HG03469 (cell line): ENCODE measurements at regions not wholly inside any gene's neighbourhood (a gene's known extent, or its start where the extent isn't known, plus 50 kb on each side); places are given as distances from the start of the nearest gene placed in this dataset.
"Not testable (repeated sequence)": the region's sequence is repeated elsewhere in the genome, so short reads cannot be mapped to it uniquely, and the experiment has no call there.

ENCODE experiments used
- ATAC-seq: cut with Tn5 transposase; IDR thresholded peaks from one replicate; pipeline ENCODE4 v1.9.1; 2021; ENCODE audit warnings: mild to moderate bottlenecking, moderate library complexity, moderate number of reproducible peaks; ENCODE audit not compliant: unreplicated experiment

- ATAC-seq, result peak; percentile 52
Observed at GRCh38 chr20:53872561-53873229, 197.7 kb downstream of the BCAS1 start.

- ATAC-seq, result no peak
Observed at GRCh38 chr20:53872081-53872541, 198.3 kb downstream of the BCAS1 start.

- ATAC-seq, result no peak
Observed at GRCh38 chr20:53871541-53871940, 198.9 kb downstream of the BCAS1 start.

GRCh38 chr20:53870426-53871315, 199.7 kb downstream of the BCAS1 start:
- no peak for ATAC-seq

DNA sequence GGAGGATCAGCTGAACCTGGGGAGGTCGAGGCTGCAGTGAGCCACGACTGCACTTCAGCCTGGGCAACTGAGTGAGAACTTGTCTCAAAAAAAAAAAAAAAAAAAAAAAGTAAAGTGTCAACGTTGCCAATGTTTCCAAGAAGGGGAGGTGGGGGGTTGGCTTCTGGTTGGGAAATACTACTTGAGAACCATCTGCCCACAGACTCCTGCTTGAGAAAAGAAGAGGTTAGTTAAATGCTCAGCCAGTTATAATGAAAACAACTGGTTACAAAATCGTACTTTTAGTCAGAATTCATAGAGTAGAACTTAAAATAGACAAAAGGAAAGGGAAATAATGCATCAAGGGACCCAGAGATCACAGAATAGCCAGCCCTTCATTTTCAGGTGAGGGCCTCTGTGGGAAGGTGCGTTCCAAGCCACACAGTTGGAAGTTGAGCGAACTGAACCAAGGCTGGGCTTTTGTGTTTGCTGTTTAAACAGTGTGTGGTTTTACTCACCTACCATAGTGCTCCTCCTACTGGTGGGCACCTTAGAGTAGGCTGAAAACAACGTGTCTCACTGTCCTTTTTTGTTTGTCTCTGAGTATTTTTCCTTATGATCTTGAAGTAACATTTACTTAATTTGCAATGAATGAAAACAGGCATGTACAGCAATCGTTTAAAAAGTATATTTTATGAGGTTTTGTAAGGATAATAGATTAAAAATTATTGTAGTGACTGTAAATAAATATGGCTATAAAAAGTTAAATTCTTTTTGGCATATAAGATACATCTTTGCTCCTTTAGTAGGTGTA, 200.7 kb downstream of the BCAS1 start:
- ATAC-seq, result peak; percentile 36

DNA sequence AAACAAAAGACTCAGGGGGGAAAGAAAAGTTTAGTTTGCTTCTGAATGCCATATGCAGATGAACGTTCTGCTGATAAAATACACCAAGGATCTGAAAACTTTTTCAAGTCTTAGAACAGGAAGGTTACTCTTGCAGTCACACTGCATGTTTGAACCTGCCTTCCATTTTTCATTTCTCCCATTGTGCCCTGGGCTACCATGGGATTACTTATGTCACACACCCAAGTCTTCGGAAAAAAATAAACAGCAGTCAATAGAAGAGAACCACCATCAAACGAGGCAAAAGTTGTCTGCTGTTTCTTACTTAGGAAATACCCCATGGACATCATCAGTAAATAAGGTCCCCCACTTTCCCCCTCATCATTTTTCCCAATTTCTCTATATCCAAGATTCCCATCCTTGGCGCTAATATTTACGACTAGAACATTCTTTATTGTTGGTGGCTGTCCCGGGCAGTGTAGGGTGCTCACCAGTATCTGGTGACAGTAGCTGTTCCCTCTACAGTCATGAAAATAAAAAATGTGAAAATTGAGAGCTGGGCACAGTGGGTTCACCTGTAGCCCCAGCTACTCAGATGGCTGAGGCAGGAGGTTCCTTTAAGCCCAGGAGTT, 202.5 kb downstream of the BCAS1 start:
- ATAC-seq, result no peak

- no peak for ATAC-seq
Observed at GRCh38 chr20:53866794-53867740, 203.3 kb downstream of the BCAS1 start.

DNA sequence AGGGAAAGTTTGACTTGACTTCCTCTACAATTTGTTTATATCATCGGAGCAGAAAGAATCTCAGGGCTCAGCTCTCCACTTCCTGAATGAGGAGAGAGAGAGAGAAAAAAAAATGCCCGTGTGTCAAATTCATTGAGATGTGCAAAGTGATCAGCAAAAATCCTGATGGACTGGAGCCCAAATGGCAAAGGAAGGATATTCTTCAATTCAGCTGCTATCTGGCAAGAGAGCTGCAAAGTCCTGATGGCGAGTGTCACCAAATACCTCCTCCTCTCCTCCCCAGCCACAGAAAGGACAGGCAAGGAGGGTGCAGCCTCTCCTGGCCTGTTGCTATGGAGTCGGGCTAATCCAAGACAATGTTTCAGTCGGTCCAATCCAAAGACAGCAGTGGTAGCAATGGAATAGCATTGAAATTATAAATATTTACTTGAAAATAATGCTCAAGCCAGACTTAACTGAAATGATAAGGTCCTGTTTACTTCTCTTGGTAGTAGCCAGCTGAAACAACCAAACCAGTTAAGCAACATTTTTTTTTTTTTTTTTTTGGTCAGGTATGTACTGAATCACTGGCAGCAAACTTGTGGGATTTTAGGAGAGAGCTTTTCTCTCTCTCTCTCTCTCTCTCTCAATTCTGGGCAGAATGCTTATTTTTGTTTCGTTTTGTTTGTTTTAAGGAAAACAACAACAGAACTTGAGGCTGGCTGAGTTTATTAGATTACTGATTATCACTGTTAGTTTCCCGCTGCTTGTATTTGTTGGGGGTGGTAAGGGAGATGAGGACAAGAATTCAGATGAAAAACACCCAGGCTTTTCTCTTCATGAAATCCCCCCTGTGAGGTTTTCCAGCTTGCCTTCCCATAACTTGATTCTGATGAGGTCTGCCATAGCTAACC, 204.2 kb downstream of the BCAS1 start:
- no peak for ATAC-seq

- not testable (repeated sequence) for ATAC-seq
Observed at GRCh38 chr20:53864765-53865683, 205.4 kb downstream of the BCAS1 start.

DNA sequence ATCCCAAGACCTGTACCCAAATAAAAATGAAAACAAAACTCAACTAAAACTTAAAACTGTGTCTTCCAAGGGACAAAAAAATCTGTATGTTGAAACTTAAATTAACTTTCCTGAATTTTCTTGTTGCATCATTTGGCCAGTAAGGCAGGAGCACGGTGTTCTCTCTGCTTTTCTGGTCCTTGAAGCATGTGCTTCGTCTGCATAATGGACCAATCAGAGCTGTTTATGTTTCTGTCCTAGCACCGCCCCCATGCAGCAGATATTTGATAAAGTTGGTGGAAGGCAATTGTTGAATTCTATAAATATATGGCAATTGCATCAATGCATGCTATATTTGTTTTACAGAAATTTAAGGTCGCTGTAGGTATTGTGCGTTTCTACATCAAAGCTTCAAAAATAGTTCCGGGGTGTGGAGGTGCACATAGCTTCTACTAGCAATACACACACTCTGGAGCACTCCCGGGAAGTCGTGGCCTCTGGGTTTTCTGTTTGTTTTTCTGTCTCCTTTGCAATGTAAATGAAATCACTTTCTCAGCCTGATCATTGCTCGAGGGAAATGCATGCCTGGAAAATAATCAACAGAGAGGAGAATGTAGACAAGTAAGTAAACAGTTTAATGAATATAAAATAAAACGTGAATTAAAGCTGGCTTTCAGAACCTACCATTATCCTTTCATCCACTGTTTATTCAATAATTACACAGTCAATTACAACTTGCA, 206.3 kb downstream of the BCAS1 start:
- ATAC-seq, result not testable (repeated sequence)

GRCh38 chr20:53863535-53863922, 206.9 kb downstream of the BCAS1 start:
- not testable (repeated sequence) for ATAC-seq

- not testable (repeated sequence) for ATAC-seq
Observed at GRCh38 chr20:53863039-53863438, 207.4 kb downstream of the BCAS1 start.

- ATAC-seq, result not testable (repeated sequence)
Observed at GRCh38 chr20:53862490-53862889, 207.9 kb downstream of the BCAS1 start.

GRCh38 chr20:53862136-53862397, 208.3 kb downstream of the BCAS1 start:
- ATAC-seq, result not testable (repeated sequence)

DNA sequence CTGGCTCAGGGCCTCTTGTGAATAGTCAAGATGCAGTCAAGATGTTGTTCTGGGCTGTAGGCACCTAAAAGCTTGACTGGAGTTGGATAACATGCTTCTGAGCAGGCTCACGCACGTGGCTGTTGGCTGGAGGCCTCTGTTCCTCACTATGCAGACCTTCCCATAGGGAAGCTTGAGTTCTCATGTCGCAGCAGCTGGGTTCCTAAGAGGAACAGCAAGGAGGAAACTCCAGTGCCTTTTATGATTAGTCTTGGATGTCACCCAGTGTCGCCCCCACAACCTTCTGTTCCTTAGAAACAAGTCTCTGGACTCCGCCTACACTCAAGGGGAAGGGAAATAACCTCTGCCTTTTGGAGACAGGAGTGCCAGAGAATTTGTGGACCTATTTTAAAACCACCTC, 210.7 kb downstream of the BCAS1 start:
- ATAC-seq, result no peak

DNA sequence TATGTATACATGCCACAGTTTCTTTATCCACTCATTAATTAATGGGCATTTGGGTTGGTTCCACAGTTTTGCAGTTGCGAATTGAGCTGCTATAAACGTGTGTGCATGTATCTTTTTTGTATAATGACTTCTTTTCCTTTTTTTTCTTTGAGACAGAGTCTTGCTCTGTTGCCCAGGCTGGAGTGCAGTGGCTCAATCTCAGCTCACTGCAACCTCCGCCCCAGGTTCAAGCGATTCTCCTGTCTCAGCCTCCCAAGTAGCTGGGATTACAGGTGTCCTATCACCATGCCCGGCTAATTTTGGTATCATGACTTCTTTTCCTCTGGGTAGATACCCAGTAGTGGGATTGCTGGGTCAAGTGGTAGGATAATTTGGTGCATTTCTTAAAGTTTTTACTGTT, 211.4 kb downstream of the BCAS1 start:
- not testable (repeated sequence) for ATAC-seq

DNA sequence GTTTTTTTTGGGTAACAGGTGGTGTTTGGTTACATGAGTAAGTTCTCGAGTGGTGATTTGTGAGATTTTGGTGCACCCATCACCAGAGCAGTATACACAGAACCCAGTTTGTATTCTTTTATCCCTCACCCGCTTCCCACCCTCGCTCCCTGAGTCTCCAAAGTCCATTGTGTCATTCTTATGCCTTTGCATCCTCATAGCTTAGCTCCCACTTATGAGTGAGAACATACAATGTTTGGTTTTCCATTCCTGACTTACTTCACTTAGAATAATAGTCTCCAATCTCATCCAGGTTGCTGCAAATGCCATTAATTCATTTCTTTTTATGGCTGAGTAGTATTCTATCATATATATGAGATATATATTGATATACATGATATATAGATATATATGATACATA, 211.9 kb downstream of the BCAS1 start:
- ATAC-seq, result not testable (repeated sequence)
